HG02938 (cell line): ENCODE measurements at regions not wholly inside any gene's neighbourhood (a gene's known extent, or its start where the extent isn't known, plus 50 kb on each side); places are given as distances from the start of the nearest gene placed in this dataset.
A peak's percentile ranks its signal among the peaks of the same experiment; 100 is the strongest.
"Not testable (repeated sequence)": the region's sequence is repeated elsewhere in the genome, so short reads cannot be mapped to it uniquely, and the experiment has no call there.

Source experiments
- ATAC-seq: cut with Tn5 transposase; IDR thresholded peaks from one replicate; pipeline ENCODE4 v1.9.1; 2021; ENCODE audit warnings: mild to moderate bottlenecking, moderate library complexity; ENCODE audit not compliant: unreplicated experiment

- ATAC-seq, result no peak
Observed at GRCh38 chr3:181279239-181279565, 289.7 kb upstream of the DNAJC19 start.

- ATAC-seq, result no peak
Observed at GRCh38 chr3:181278468-181279238, 289.1 kb upstream of the DNAJC19 start.

- ATAC-seq, result no peak
Observed at GRCh38 chr3:181276358-181276896, 286.9 kb upstream of the DNAJC19 start.

- ATAC-seq, result no peak
Observed at GRCh38 chr3:181274025-181274424, 284.5 kb upstream of the DNAJC19 start.

- ATAC-seq, result no peak
Observed at GRCh38 chr3:181267312-181267711, 277.8 kb upstream of the DNAJC19 start.

- ATAC-seq, result peak; percentile 74
Observed at GRCh38 chr3:181265750-181266333, 276.3 kb upstream of the DNAJC19 start.

GRCh38 chr3:181264486-181264885, 274.9 kb upstream of the DNAJC19 start:
- ATAC-seq, result peak; percentile 36

- ATAC-seq, result no peak
Observed at GRCh38 chr3:181253796-181254195, 264.3 kb upstream of the DNAJC19 start.

GRCh38 chr3:181252631-181253030, 263.1 kb upstream of the DNAJC19 start:
- no peak for ATAC-seq

- ATAC-seq, result no peak
Observed at GRCh38 chr3:181250714-181251113, 261.2 kb upstream of the DNAJC19 start.

- no peak for ATAC-seq
Observed at GRCh38 chr3:181239441-181239840, 249.9 kb upstream of the DNAJC19 start.

GRCh38 chr3:181230258-181230657, 240.7 kb upstream of the DNAJC19 start:
- ATAC-seq, result no peak

GRCh38 chr3:181213347-181213746, 223.8 kb upstream of the DNAJC19 start:
- no peak for ATAC-seq

- no peak for ATAC-seq
Observed at GRCh38 chr3:181212271-181212670, 222.7 kb upstream of the DNAJC19 start.

GRCh38 chr3:181210275-181210674, 220.7 kb upstream of the DNAJC19 start:
- no peak for ATAC-seq

- ATAC-seq, result no peak
Observed at GRCh38 chr3:181189556-181189955, 200.0 kb upstream of the DNAJC19 start.

- ATAC-seq, result no peak
Observed at GRCh38 chr3:181183764-181184163, 194.2 kb upstream of the DNAJC19 start.

- not testable (repeated sequence) for ATAC-seq
Observed at GRCh38 chr3:181183057-181183456, 193.5 kb upstream of the DNAJC19 start.

- no peak for ATAC-seq
Observed at GRCh38 chr3:181178991-181179390, 189.5 kb upstream of the DNAJC19 start.

- ATAC-seq, result peak; percentile 58
Observed at GRCh38 chr3:181176601-181177000, 187.1 kb upstream of the DNAJC19 start.

GRCh38 chr3:181174676-181175233, 185.2 kb upstream of the DNAJC19 start:
- ATAC-seq, result no peak

GRCh38 chr3:181174022-181174421, 184.5 kb upstream of the DNAJC19 start:
- no peak for ATAC-seq
